SIG-M5 treated with dmso at 0.1 percent for 504 hours (cell line): ENCODE measurements at regions not wholly inside any gene's neighbourhood (a gene's known extent, or its start where the extent isn't known, plus 50 kb on each side); places are given as distances from the start of the nearest gene placed in this dataset.
A peak's percentile ranks its signal among the peaks of the same experiment; 100 is the strongest.

Experiments used
- DNase-seq: peaks from one replicate; lab custom pipeline; 2025; ENCODE audit not compliant: unreplicated experiment; lab: John Stamatoyannopoulos, UW

- no peak for DNase-seq
These were observed 123.6 kb upstream of the MID1 start for GRCh38 chrX:10744007-10744406.

- no peak for DNase-seq
These were observed 127.6 kb upstream of the MID1 start for GRCh38 chrX:10747975-10748374.

- no peak for DNase-seq
These were observed 128.7 kb upstream of the MID1 start for GRCh38 chrX:10749113-10749512.

GRCh38 chrX:10750581-10750980 lies 130.2 kb upstream of the MID1 start:
- no peak for DNase-seq

GRCh38 chrX:10753116-10753515 lies 132.7 kb upstream of the MID1 start:
- DNase-seq: no peak

- DNase-seq: no peak
These were observed 134.1 kb upstream of the MID1 start for GRCh38 chrX:10754445-10754844.

GRCh38 chrX:10755439-10756334 lies 135.3 kb upstream of the MID1 start:
- no peak for DNase-seq

- no peak for DNase-seq
These were observed 136.1 kb upstream of the MID1 start for GRCh38 chrX:10756441-10756840.

GRCh38 chrX:10759141-10759799 lies 138.9 kb upstream of the MID1 start:
- DNase-seq: no peak

- no peak for DNase-seq
These were observed 141.1 kb upstream of the MID1 start for GRCh38 chrX:10761447-10761846.

- DNase-seq: peak; percentile 0
These were observed 148.8 kb upstream of the MID1 start for GRCh38 chrX:10769195-10769594.

GRCh38 chrX:10769696-10770619 lies 149.6 kb upstream of the MID1 start:
- DNase-seq: no peak

- DNase-seq: no peak
These were observed 152.9 kb upstream of the MID1 start for GRCh38 chrX:10773318-10773717.

- DNase-seq: no peak
These were observed 161.6 kb upstream of the MID1 start for GRCh38 chrX:10781847-10782530.

- DNase-seq: no peak
These were observed 163.1 kb upstream of the MID1 start for GRCh38 chrX:10783451-10783995.

GRCh38 chrX:10787264-10787663 lies 166.9 kb upstream of the MID1 start:
- DNase-seq: no peak

GRCh38 chrX:10794203-10794630 lies 173.8 kb upstream of the MID1 start:
- DNase-seq: no peak

GRCh38 chrX:10795721-10796120 lies 175.3 kb upstream of the MID1 start:
- DNase-seq: no peak

GRCh38 chrX:10797466-10797865 lies 177.1 kb upstream of the MID1 start:
- no peak for DNase-seq

GRCh38 chrX:10798041-10798440 lies 177.7 kb upstream of the MID1 start:
- no peak for DNase-seq
